ENCODE measurements at regions not wholly inside any gene's neighbourhood (a gene's known extent, or its start where the extent isn't known, plus 50 kb on each side); places are given as distances from the start of the nearest gene placed in this dataset.
"Not testable (repeated sequence)": the region's sequence is repeated elsewhere in the genome, so short reads cannot be mapped to it uniquely, and the experiment has no call there.

DNA sequence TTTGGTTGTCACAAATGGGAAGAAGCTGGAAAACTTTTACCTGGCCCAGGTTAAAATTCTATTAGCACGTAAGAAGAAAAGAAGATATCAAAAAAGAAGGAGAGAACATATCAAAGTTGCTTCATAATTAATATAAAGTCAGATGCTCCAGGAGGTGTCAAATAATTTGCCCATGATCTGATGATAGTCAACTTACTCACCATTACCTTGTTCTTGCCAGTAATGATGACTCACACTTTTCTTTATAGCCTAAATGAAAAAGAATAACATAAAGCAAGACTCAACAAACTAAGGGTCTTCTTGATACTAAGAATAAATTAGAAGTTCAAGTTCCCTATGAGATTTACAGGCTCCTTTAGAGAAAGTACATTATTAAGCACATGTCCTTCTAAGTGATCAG, 580.4 kb downstream of the TTLL7 start:
- POLR2A ChIA-PET (ENCODE audit: low non-redundant PET), result no interaction called here
- TF ChIP-seq, protein P1, sequence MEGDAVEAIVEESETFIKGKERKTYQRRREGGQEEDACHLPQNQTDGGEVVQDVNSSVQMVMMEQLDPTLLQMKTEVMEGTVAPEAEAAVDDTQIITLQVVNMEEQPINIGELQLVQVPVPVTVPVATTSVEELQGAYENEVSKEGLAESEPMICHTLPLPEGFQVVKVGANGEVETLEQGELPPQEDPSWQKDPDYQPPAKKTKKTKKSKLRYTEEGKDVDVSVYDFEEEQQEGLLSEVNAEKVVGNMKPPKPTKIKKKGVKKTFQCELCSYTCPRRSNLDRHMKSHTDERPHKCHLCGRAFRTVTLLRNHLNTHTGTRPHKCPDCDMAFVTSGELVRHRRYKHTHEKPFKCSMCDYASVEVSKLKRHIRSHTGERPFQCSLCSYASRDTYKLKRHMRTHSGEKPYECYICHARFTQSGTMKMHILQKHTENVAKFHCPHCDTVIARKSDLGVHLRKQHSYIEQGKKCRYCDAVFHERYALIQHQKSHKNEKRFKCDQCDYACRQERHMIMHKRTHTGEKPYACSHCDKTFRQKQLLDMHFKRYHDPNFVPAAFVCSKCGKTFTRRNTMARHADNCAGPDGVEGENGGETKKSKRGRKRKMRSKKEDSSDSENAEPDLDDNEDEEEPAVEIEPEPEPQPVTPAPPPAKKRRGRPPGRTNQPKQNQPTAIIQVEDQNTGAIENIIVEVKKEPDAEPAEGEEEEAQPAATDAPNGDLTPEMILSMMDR (conservative IDR thresholded peaks at IDR 0.05; ENCODE audit: low read depth), result no peak
- no peak for DNase-seq (ENCODE audit: low spot score)
- H3K27ac ChIP-seq, result no peak overlapping the region
- CTCF ChIA-PET, result no interaction called here

DNA sequence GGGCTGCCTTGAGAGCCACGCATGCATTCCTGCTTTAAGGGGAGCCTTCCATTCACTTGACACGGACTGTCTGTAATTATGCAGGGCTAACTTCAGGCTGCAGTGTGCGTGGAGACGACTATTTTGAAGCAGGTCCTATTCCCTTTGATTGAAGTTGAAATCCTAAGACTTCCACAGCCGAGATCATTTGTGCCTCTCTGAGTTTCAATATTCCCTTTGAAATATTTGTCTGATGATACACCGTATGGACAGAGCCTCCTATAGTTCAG, 585.2 kb downstream of the TTLL7 start:
- H3K27ac ChIP-seq; DNase-seq (ENCODE audit: low spot score); CTCF ChIA-PET; POLR2A ChIA-PET (ENCODE audit: low non-redundant PET): not testable (repeated sequence)

DNA sequence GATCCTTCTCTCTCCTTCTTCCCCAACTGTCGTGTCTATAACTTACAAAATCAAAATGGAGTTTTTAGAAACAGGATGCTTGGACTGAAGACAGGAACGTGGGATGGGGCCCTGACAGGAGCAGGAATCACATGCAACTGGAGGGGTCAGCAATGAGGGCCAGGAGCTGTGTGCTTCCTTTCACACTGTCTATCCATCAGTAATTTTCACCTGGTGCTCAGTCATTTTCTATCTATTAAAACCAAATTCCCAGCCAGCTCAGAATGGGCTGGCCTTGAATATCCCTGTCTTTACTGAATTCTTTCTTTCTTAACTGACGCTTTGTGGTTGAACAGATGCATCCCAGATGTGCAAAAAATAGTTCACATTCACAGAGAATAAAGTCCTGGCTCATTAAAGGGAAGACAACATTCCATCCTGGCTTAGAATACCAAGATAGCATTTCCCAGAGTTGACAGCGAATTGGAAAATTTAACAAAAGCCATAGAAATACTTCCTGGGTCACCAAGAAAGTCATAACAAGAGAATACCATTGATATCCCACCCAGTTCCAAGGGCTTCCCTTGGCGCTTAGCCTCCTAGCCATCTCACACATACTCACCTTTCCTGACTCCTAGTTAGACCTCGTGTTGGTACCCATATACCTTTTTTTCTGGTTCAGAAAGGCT, 588.1 kb downstream of the TTLL7 start:
- DNase-seq (ENCODE audit: low spot score); CTCF ChIA-PET; POLR2A ChIA-PET (ENCODE audit: low non-redundant PET); H3K27ac ChIP-seq: not testable (repeated sequence)

DNA sequence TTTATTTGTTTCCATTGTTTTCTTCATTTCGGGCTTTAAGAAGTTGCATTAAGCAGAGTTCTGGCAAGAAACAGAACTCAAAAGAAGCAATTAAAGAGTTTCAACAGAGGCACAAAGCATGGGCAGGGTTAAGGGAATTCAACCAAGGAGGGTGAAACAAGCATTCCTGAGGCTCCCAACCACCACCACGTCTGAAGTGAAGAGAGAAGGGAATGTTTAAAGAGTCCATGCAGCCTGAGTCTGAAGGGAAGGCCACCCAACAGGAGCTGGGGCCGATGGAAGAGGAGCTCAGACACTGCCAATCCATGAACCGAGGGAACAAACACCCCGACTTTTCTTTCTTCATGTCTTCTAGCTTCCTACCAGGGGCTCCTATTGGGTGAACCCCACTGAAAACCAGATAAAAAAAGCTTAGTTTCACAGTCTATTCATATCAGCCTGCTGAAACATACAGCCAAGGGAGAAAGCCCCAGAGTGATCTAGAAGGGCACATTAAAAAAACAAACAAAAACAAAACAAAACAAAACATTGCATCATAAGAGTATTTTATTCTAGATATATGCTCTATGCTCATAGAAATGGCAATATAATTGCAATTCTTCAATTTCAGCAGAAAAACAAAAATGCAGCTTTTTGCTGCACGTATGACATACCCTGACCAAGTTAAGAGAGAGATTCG, 592.1 kb downstream of the TTLL7 start:
- CTCF ChIA-PET; POLR2A ChIA-PET (ENCODE audit: low non-redundant PET); H3K27ac ChIP-seq; DNase-seq (ENCODE audit: low spot score): not testable (repeated sequence)

DNA sequence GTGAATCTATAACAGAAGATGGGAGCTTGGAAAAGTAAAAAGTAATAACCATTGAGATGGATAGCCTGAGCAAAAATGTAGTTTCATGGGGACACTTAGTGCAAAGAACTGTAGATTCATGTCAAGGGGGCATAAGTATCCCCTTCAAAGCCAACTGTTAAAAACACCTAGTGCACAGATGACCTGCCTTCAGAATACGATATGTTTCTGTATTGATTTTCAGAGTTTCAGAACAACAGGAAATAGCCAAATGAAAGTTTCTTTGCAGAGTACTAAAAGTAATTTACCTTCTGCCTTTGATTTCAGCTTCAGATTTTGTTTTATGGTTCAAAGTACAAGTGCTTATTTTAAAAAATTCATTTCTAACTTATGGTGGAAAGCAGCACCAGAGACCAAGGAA, 593.1 kb downstream of the TTLL7 start:
- H3K27ac ChIP-seq; DNase-seq (ENCODE audit: low spot score); POLR2A ChIA-PET (ENCODE audit: low non-redundant PET); CTCF ChIA-PET: not testable (repeated sequence)

DNA sequence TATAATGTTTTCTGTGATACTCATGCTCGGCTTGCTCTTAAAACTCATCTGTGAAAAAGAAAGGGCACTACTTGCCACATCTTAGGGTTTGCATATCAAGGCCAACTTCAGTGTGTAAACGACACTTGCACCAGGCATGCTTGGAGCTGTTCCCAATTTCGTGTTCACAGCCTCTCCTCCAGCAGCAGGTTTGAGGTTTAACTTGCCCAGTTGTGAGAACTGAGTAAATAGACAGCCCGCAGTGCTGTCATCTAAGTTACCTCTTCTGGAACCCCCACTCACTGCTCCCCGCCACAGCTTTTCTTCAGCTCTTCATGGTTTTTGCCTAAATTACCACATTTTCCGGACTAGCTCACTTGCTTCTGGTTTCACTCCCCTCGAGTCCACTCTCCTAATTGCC, 595.4 kb downstream of the TTLL7 start:
- H3K27ac ChIP-seq; POLR2A ChIA-PET (ENCODE audit: low non-redundant PET); DNase-seq (ENCODE audit: low spot score); CTCF ChIA-PET: not testable (repeated sequence)

DNA sequence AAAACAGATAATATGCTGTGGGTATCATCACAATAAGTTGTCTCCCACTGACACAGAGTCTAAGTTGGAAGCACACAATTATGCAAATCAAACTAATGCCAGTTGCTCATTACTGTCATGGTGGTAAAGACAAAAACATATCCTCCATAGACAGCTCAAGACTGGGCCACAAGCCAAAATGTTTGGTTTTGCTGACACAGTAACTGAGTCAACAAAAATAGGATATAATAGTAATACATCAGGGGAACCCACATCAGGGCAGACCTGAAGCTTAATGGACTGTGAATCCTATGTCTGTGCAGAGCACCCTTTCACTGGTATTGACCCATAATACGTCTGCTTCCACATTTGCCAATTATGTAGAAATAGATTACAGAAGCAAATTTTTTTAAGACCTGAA, 597.8 kb downstream of the TTLL7 start:
- DNase-seq (ENCODE audit: low spot score); H3K27ac ChIP-seq; POLR2A ChIA-PET (ENCODE audit: low non-redundant PET); CTCF ChIA-PET: not testable (repeated sequence)

DNA sequence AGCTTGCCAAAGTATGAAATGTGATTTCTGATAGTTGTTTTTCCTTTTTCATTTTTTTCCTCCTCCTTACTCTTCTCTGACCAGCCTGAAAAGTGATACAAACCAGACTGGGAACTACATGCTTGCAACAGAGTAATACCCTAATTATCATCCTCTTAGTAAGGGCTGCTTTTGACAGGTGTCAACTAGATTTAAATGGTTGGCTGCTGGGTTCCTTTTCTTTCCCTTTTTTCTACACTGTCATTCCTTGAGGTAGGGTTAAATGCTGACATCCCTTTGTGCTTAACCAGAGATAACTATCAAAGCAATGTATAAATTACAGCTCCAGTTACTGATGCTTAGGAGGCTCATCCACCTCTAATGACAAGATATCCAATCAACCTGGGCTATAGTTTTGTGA, 598.8 kb downstream of the TTLL7 start:
- H3K27ac ChIP-seq; CTCF ChIA-PET; POLR2A ChIA-PET (ENCODE audit: low non-redundant PET); DNase-seq (ENCODE audit: low spot score): not testable (repeated sequence)

DNA sequence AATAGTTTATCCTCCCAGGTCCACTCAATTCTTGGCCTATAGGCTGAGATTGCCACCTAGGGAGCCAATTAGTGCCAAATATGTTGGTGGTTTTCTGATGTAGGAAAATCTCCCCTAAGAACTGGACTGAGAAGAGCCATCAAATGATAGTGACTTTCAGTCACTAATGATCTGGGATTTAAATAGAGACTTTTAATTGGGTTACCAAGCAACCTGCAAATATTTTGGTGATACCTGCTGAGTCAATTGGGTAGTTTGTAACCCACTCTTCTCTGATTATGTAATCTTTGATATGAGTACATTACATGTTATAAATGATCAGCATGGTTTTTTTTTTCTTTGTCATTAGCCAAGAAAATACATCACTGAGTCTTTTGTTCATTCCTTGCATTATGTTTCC, 600.8 kb downstream of the TTLL7 start:
- POLR2A ChIA-PET (ENCODE audit: low non-redundant PET); CTCF ChIA-PET; DNase-seq (ENCODE audit: low spot score); H3K27ac ChIP-seq: not testable (repeated sequence)

DNA sequence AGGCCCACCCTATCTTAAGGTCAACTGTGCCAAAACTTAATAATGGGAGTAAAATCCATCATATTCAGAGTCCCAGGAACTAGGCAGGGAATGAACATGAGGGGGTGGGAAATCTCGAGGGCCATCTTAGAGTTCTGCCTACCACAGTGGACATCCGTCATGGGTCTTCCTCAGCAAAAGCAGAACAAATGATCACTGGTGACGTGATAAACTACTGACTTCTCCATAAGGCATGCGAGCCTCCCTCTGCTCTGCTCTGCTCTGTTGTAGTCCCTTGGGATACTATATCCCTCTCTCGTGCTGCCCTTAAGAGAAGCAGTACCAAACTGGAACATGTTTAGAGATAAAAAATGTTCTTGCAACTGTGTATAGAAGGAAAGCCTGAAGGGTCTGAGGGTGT, 603.8 kb downstream of the TTLL7 start:
- DNase-seq (ENCODE audit: low spot score); POLR2A ChIA-PET (ENCODE audit: low non-redundant PET); CTCF ChIA-PET; H3K27ac ChIP-seq: not testable (repeated sequence)

DNA sequence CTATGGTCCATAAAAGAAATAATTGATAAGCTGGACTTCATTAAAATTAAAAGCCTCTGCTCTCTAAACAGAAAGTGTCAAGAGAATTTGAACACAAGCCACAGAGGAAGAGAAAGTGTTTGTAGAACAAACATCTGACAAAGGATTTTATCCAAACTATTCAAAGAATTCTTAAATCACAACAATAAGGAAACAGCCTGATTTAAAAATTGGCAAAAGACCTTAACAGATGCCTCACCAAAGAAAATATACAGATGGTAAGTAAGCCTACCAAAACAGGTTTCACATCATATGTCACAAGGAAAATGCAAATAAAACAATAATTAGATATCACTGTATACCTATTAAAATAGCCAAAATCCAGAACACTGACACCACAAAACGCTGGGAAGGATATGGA, 612.0 kb downstream of the TTLL7 start:
- H3K27ac ChIP-seq; DNase-seq (ENCODE audit: low spot score); CTCF ChIA-PET; POLR2A ChIA-PET (ENCODE audit: low non-redundant PET): not testable (repeated sequence)

DNA sequence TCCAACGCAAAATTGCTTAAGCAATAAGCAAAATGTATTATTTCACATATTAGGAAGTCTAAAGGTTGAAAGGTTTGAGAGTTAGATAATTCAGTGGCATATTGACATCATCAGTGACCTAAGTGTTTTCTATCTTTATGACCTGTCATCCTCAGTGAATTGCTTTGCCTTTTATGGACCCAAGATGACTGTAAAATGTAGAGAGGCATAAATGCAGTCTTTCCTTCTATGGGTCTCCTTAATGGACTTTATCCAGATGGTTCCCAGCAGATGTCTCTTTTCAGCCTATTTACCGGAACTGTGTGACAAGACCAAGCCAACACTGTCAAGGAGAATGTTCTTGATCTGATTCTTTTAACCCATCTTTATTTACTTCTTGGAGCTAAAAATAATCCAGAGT, 615.8 kb downstream of the TTLL7 start:
- POLR2A ChIA-PET (ENCODE audit: low non-redundant PET); DNase-seq (ENCODE audit: low spot score); H3K27ac ChIP-seq; CTCF ChIA-PET: not testable (repeated sequence)

DNA sequence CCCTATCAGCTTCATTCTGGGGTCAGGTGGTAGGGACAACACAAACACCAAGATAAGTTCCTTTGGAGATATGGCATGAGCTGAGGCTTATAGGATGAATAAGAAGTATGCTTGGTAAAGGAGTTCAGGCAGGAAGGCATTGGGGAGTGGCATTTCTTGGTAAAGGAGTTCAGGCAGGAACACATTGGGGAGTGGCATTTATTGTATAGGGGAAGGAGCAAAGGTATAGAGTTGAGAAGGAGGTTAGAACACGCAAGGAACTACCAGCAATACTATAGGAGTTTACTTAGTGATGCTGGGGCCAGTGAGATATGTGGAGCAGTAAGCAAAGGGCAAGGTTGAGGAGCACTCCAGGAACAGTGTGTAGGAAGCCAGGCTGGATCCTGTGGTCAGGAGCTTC, 625.9 kb downstream of the TTLL7 start:
- POLR2A ChIA-PET (ENCODE audit: low non-redundant PET); H3K27ac ChIP-seq; DNase-seq (ENCODE audit: low spot score); CTCF ChIA-PET: not testable (repeated sequence)

DNA sequence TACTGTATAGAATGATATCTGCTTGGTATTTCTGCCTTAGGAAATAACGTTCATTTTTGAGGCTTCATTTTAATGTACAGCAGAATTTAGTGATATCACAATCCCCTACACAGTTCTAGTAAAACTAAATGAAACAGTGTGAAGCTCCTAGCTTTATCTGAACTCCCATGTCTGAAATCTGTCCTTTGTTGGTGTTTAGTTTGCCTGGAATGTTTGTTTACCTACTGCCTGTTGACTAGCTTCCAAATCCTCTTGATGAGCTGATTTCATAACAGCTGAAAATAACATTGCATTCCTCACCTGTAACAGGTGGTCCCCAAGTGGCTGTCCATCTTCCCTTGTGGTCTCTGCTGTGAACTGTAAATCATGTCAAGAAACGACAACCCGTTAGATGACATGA, 629.1 kb downstream of the TTLL7 start:
- POLR2A ChIA-PET (ENCODE audit: low non-redundant PET); DNase-seq (ENCODE audit: low spot score); H3K27ac ChIP-seq; CTCF ChIA-PET: not testable (repeated sequence)

DNA sequence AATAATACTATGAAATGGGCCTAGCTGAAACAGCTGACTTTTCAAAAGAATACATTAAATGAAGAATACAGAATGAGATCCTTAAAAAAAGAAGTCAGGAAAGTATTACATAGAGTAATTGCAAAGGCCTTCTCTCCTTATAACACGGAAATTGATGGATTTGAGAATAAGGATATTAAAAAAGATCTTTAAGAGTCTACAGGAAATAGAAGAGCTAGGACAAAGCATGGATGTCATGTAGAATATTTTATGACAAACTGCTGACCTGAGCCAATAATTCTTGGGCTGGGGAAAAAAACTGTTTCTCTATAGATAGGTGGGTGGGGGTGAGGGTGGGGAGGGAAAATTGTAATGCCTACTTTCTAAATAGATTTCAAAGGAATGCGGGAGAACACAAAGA, 633.6 kb downstream of the TTLL7 start:
- DNase-seq (ENCODE audit: low spot score); CTCF ChIA-PET; POLR2A ChIA-PET (ENCODE audit: low non-redundant PET); H3K27ac ChIP-seq: not testable (repeated sequence)

DNA sequence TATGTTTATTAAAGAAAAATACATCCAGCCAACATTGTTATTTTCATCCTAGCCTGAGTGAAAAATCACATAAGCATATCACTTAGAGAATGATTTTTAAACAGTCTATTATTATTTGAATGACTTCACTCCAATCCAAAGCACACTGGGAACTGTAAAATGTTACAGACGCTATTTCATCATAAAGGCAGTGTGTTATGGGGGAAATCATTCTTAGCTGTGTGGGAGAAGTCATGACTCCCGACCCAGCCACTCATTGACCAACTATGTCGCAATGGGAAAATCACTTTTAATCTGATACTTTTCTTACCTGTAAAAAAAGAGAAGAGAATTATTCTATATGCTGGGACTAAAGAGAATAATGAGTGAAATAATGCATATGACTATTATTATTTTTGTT, 653.6 kb downstream of the TTLL7 start:
- CTCF ChIA-PET; H3K27ac ChIP-seq; POLR2A ChIA-PET (ENCODE audit: low non-redundant PET); DNase-seq (ENCODE audit: low spot score): not testable (repeated sequence)

DNA sequence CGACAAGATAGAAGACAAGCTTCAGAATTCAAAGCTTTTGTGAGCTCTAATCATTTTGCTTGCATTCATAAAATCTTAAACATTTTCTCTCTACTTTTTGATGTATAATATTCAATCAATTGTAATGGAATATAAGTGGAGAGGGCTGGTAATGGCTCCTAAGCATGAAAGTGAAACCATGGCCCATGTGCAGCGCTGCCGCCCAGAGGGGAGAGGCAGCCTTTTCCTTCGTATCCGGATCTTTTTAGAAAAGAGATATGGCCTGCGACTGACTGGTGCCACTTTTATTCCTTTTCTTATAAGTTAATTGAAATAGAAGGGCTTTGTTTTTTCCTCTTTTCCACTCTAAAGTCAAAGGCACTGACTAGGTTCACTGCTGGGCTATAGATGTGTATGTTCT, 655.2 kb downstream of the TTLL7 start:
- DNase-seq (ENCODE audit: low spot score); CTCF ChIA-PET; POLR2A ChIA-PET (ENCODE audit: low non-redundant PET); H3K27ac ChIP-seq: not testable (repeated sequence)

DNA sequence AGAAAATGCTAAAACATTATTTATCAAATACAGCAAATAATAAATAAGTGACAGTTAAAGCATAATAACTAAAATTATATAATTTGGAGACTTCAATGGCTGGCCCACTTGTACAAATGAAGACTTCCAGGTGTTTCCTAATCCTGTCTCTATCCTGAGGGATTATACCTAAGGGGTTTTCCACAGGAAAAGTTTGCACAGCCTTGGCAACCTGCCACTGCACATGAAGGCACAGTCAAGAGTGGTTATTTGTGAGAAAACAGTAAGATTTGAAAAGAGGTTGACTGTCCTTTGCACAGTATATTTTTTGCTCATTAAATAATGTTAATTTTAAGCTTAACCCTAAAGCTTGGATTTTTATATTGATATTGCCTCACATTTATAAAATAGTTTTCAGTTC, 655.9 kb downstream of the TTLL7 start:
- DNase-seq (ENCODE audit: low spot score); CTCF ChIA-PET; H3K27ac ChIP-seq; POLR2A ChIA-PET (ENCODE audit: low non-redundant PET): not testable (repeated sequence)
